ENCODE measurements at regions not wholly inside any gene's neighbourhood (a gene's known extent, or its start where the extent isn't known, plus 50 kb on each side); places are given as distances from the start of the nearest gene placed in this dataset.

DNA sequence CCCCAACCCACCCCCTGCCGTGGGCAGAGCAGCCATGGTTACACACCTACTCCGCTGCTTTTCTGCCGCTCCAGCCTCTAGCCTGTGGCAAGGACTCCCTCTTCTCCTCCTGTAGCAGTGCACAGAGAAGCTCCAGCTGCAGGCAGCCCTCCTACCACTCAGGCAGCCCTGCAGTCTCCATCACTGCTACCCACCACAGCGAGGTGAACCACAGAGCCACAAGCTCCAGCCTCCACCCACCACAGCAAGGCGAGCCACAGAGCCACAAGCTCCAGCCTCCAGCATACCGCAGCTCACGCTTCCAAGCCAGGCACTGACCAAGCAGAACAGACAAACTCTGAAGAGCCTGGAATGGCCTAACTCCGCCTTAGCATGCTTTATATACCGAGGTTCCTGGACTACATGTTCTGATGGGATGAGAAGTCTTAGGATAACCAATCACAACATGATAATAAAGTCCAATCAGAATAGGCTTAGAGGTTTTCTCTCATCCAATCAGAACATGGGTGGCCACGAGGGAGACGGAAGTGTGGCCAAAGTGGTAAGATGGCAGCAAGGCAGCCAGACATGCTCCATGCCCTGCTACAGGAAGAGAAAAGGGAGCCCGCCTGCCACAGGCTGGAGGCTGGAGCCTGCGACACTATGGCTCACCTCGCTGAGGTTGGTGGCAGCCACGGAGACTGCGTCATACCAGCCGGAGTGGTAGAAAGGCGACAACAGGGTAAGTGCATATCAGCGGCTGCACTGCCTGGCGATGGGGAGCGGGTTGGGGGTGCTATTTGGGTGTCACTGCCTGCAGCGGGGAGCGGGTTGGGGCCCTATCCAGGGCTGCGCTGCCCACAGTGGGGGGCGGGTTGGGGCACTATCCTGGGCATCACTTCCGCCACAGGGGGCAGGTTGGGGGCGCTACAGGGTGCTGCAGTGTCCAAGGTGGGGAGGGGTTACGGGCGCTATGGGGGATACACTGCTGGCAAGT, 75.8 kb upstream of the PCAT7 start:
- no peaks in the 10 kb centered on the region for H3K9me3 ChIP-seq (replicated peaks; ENCODE audit: insufficient read depth, low read length)
- H3K9ac ChIP-seq (ENCODE audit: low read length): no peak overlapping the region
- DNase-seq: no peak
- H3K4me2 ChIP-seq (ENCODE audit: low read depth, low read length): no peak overlapping the region
- no peak overlapping the region for H2AFZ ChIP-seq (ENCODE audit: low read length)
- no peaks in the 10 kb centered on the region for H3K9me2 ChIP-seq (replicated peaks; ENCODE audit: insufficient read depth, low read length)
- no peak overlapping the region for H3K4me3 ChIP-seq (ENCODE audit: low read length)
- H4K20me1 ChIP-seq (ENCODE audit: insufficient read depth, low read length): no peaks in the 10 kb centered on the region
- H3K27me3 ChIP-seq (replicated peaks; ENCODE audit: insufficient read depth, low read length): no peaks in the 10 kb centered on the region
- no peaks in the 10 kb centered on the region for H3F3A ChIP-seq (ENCODE audit: insufficient read depth, low read length)
- H3K36me3 ChIP-seq (replicated peaks; ENCODE audit: insufficient read depth, low read length): no peaks in the 10 kb centered on the region
- H3K27ac ChIP-seq (ENCODE audit: low read length): no peak overlapping the region
- no peaks in the 10 kb centered on the region for H3K79me2 ChIP-seq (ENCODE audit: low read length)
- no peak for TF ChIP-seq EZH2phosphoT487 (IDR thresholded peaks at IDR 0.05; ENCODE audit: low read length)
- TF ChIP-seq, protein P1, sequence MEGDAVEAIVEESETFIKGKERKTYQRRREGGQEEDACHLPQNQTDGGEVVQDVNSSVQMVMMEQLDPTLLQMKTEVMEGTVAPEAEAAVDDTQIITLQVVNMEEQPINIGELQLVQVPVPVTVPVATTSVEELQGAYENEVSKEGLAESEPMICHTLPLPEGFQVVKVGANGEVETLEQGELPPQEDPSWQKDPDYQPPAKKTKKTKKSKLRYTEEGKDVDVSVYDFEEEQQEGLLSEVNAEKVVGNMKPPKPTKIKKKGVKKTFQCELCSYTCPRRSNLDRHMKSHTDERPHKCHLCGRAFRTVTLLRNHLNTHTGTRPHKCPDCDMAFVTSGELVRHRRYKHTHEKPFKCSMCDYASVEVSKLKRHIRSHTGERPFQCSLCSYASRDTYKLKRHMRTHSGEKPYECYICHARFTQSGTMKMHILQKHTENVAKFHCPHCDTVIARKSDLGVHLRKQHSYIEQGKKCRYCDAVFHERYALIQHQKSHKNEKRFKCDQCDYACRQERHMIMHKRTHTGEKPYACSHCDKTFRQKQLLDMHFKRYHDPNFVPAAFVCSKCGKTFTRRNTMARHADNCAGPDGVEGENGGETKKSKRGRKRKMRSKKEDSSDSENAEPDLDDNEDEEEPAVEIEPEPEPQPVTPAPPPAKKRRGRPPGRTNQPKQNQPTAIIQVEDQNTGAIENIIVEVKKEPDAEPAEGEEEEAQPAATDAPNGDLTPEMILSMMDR (IDR thresholded peaks at IDR 0.05; ENCODE audit: low read length): no peak
- TF ChIP-seq EZH2 (optimal IDR thresholded peaks at IDR 0.05; ENCODE audit: low read depth, low read length): no peak
- no peaks in the 10 kb centered on the region for H3K4me1 ChIP-seq (ENCODE audit: low read length)

DNA sequence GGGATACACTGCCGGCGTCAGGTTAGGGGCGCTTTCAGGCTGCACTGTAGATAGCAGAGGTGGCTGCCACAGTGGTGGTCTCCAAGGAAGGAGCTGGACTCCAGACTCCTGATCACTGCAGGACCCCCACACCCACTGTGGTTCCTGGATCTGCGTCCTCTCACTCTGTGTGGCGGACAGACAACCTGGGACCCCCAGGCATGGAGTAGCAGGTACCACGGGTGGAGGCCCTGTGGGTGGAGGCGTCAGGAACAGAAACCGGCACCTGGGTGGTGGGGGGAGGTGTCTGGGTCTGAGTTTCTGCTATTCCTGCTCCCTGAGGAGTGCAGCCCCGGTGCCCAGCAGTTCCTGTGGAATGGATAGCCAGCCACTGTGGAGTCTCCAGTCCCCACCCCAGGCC, 75.1 kb upstream of the PCAT7 start:
- no peaks in the 10 kb centered on the region for H3K27me3 ChIP-seq (replicated peaks; ENCODE audit: insufficient read depth, low read length)
- no peaks in the 10 kb centered on the region for H3K9me3 ChIP-seq (replicated peaks; ENCODE audit: insufficient read depth, low read length)
- no peak overlapping the region for H2AFZ ChIP-seq (ENCODE audit: low read length)
- H3K9ac ChIP-seq (ENCODE audit: low read length): no peak overlapping the region
- no peaks in the 10 kb centered on the region for H3K9me2 ChIP-seq (replicated peaks; ENCODE audit: insufficient read depth, low read length)
- DNase-seq: no peak
- TF ChIP-seq EZH2phosphoT487 (IDR thresholded peaks at IDR 0.05; ENCODE audit: low read length): no peak
- TF ChIP-seq EZH2 (optimal IDR thresholded peaks at IDR 0.05; ENCODE audit: low read depth, low read length): no peak
- TF ChIP-seq, protein P1 (IDR thresholded peaks at IDR 0.05; ENCODE audit: low read length): no peak
- H3F3A ChIP-seq (ENCODE audit: insufficient read depth, low read length): no peaks in the 10 kb centered on the region
- H3K36me3 ChIP-seq (replicated peaks; ENCODE audit: insufficient read depth, low read length): no peaks in the 10 kb centered on the region
- no peak overlapping the region for H3K27ac ChIP-seq (ENCODE audit: low read length)
- no peak overlapping the region for H3K4me2 ChIP-seq (ENCODE audit: low read depth, low read length)
- H3K4me1 ChIP-seq (ENCODE audit: low read length): no peaks in the 10 kb centered on the region
- no peaks in the 10 kb centered on the region for H3K79me2 ChIP-seq (ENCODE audit: low read length)
- no peak overlapping the region for H3K4me3 ChIP-seq (ENCODE audit: low read length)
- no peaks in the 10 kb centered on the region for H4K20me1 ChIP-seq (ENCODE audit: insufficient read depth, low read length)

DNA sequence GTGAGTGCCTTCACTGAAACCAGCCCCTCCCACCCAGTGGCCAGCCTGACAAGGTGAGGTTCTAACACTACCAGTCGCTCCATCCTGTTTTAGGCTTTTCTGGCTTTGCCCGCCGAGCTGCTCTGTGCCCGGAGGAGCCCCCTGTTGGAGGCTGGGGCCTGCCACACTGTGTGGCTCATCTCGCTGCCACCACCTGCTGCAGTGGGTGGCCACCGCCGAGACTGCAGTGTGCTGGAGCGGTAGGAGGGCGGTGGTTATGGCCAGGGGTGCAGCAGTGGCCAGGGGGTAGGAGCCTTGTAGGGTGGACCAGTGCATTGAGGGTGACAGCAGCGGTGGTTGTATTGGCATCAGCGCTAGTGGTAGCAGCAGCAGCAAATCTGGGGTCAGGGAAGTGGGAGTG, 74.7 kb upstream of the PCAT7 start:
- Histone ChIP-seq H3K27me3 (replicated peaks; ENCODE audit: insufficient read depth, low read length) (no peaks in the 10 kb centered on the region), H3K9me2 (replicated peaks; ENCODE audit: insufficient read depth, low read length) (no peaks in the 10 kb centered on the region), H3F3A (ENCODE audit: insufficient read depth, low read length) (no peaks in the 10 kb centered on the region), H2AFZ (ENCODE audit: low read length) (no peak overlapping the region), H3K27ac (ENCODE audit: low read length) (no peak overlapping the region), H3K4me2 (ENCODE audit: low read depth, low read length) (no peak overlapping the region), H3K4me3 (ENCODE audit: low read length) (no peak overlapping the region), H4K20me1 (ENCODE audit: insufficient read depth, low read length) (no peaks in the 10 kb centered on the region), H3K9ac (ENCODE audit: low read length) (no peak overlapping the region), H3K9me3 (replicated peaks; ENCODE audit: insufficient read depth, low read length) (no peaks in the 10 kb centered on the region), H3K36me3 (replicated peaks; ENCODE audit: insufficient read depth, low read length) (no peaks in the 10 kb centered on the region), H3K4me1 (ENCODE audit: low read length) (no peaks in the 10 kb centered on the region), H3K79me2 (ENCODE audit: low read length) (no peaks in the 10 kb centered on the region)
- TF ChIP-seq EZH2phosphoT487 (IDR thresholded peaks at IDR 0.05; ENCODE audit: low read length): no peak
- TF ChIP-seq, protein P1 (IDR thresholded peaks at IDR 0.05; ENCODE audit: low read length): no peak
- no peak for TF ChIP-seq EZH2 (optimal IDR thresholded peaks at IDR 0.05; ENCODE audit: low read depth, low read length)
- no peak for DNase-seq
